ENCODE measurements at regions not wholly inside any gene's neighbourhood (a gene's known extent, or its start where the extent isn't known, plus 50 kb on each side); places are given as distances from the start of the nearest gene placed in this dataset.

- no peaks in the 10 kb centered on the region for H3K9me3 Mint-ChIP-seq (ENCODE audit: insufficient read depth)
- DNase-seq (no peak), ATAC-seq (ENCODE audit: low read depth) (no peak)
- no peak overlapping the region for H3K27ac Mint-ChIP-seq
- Histone ChIP-seq H2AFZ (ENCODE audit: insufficient read depth, low read depth, low read length, poor library complexity, severe bottlenecking) (no peak overlapping the region), H3K4me2 (replicated peaks; ENCODE audit: low read depth, low read length, poor library complexity, severe bottlenecking) (no peak overlapping the region), H3K9me3 (ENCODE audit: control extremely low read depth in 1 of 3, control insufficient read depth in 2 of 3, insufficient read depth in 1 of 3, low read length in 2 of 3) (no peaks in the 10 kb centered on the region), H3K79me2 (ENCODE audit: control insufficient read depth, insufficient read depth, low read length) (no peaks in the 10 kb centered on the region), H3K27me3 (replicated peaks in 1 of 4; ENCODE audit: control extremely low read depth in 1 of 4, control insufficient read depth in 3 of 4, insufficient read depth in 4 of 4, low read length in 3 of 4) (peaks cover 0 to 11% (median 0%) of the 10 kb centered on the region in 4 experiments), H3K36me3 (replicated peaks in 1 of 2; ENCODE audit: control extremely low read depth in 1 of 2, control insufficient read depth in 1 of 2, extremely low read depth in 1 of 2, insufficient read depth in 2 of 2, low read length in 1 of 2) (no peaks in the 10 kb centered on the region), H3K27ac (ENCODE audit: low read length in 2 of 2) (no peak overlapping the region), H3K4me1 (ENCODE audit: control insufficient read depth in 2 of 2, insufficient read depth in 2 of 2, low read length in 2 of 2) (no peaks in the 10 kb centered on the region), H3K4me3 (ENCODE audit: control extremely low read depth in 1 of 5, extremely low read depth in 1 of 5, insufficient read depth in 1 of 5, low read depth in 2 of 5, low read length in 4 of 5) (no peak overlapping the region), H3K9ac (ENCODE audit: low read length) (no peak overlapping the region), H4K20me1 (ENCODE audit: control insufficient read depth, insufficient read depth, low read length, poor library complexity, severe bottlenecking) (no peaks in the 10 kb centered on the region)
- H3K27me3 Mint-ChIP-seq = peaks cover 37% of the 10 kb centered on the region
- TF ChIP-seq, protein P1, sequence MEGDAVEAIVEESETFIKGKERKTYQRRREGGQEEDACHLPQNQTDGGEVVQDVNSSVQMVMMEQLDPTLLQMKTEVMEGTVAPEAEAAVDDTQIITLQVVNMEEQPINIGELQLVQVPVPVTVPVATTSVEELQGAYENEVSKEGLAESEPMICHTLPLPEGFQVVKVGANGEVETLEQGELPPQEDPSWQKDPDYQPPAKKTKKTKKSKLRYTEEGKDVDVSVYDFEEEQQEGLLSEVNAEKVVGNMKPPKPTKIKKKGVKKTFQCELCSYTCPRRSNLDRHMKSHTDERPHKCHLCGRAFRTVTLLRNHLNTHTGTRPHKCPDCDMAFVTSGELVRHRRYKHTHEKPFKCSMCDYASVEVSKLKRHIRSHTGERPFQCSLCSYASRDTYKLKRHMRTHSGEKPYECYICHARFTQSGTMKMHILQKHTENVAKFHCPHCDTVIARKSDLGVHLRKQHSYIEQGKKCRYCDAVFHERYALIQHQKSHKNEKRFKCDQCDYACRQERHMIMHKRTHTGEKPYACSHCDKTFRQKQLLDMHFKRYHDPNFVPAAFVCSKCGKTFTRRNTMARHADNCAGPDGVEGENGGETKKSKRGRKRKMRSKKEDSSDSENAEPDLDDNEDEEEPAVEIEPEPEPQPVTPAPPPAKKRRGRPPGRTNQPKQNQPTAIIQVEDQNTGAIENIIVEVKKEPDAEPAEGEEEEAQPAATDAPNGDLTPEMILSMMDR (IDR thresholded peaks at IDR 0.05) = no peak
- no peak for TF ChIP-seq EZH2 (IDR thresholded peaks at IDR 0.05; ENCODE audit: borderline replicate concordance, insufficient read depth, low read depth, low read length, poor library complexity, severe bottlenecking)
- no peaks in the 10 kb centered on the region for H3K4me1 Mint-ChIP-seq
- WGBS (ENCODE audit: insufficient coverage) = 86% methylated on average over 7 of the region's 8 CpGs
- H3K4me3 Mint-ChIP-seq = no peak overlapping the region
- ChIA-PET POLR2A (no interaction called here), CTCF (no interaction called here)
- intact Hi-C loops (cut with micrococcal nuclease) = no loop called here
These were observed 56.3 kb upstream of the TMEM18 start for GRCh38 chr2:733495-733894.

DNA sequence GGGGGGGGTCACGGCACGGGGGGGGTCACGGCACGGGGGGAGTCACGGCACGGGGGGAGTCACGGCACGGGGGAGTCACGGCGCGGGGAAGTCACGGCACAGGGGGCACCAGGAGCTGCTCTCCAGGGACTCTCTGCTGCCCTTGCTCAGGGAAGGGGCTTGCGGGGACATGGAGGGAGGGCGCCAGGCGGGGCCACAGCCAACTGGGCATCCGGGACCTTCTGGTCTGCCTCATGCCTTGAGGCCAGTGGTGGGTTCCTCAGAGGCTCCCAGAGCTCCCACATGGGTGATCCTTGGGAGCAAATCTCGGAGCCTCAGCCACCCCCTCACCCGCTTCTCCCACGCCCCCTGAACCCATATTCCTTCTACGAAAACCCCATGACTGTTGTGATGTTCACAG is 55.8 kb upstream of the TMEM18 start:
- H3K27me3 Mint-ChIP-seq = peaks cover 39% of the 10 kb centered on the region
- ATAC-seq (ENCODE audit: low read depth) = no peak
- WGBS (ENCODE audit: insufficient coverage) = 94% methylated on average over 14 of the region's 20 CpGs

More for the DNA sequence above, 55.8 kb upstream of the TMEM18 start:
- ChIA-PET CTCF (no interaction called here), POLR2A (no interaction called here)
- intact Hi-C loops (cut with micrococcal nuclease) = no loop called here
- no peaks in the 10 kb centered on the region for H3K36me3 ChIP-seq (replicated peaks in 1 of 2; ENCODE audit: control extremely low read depth in 1 of 2, control insufficient read depth in 1 of 2, extremely low read depth in 1 of 2, insufficient read depth in 2 of 2, low read length in 1 of 2)
- no peaks in the 10 kb centered on the region for H3K9me3 Mint-ChIP-seq (ENCODE audit: insufficient read depth)
- no peak overlapping the region for H3K4me2 ChIP-seq (replicated peaks; ENCODE audit: low read depth, low read length, poor library complexity, severe bottlenecking)
- no peak for TF ChIP-seq EZH2 (IDR thresholded peaks at IDR 0.05; ENCODE audit: borderline replicate concordance, insufficient read depth, low read depth, low read length, poor library complexity, severe bottlenecking)
- TF ChIP-seq, protein P1 (IDR thresholded peaks at IDR 0.05) = no peak
- H3K9me3 ChIP-seq (ENCODE audit: control extremely low read depth in 1 of 3, control insufficient read depth in 2 of 3, insufficient read depth in 1 of 3, low read length in 2 of 3) = no peaks in the 10 kb centered on the region
- H2AFZ ChIP-seq (ENCODE audit: insufficient read depth, low read depth, low read length, poor library complexity, severe bottlenecking) = no peak overlapping the region
- no peaks in the 10 kb centered on the region for H3K79me2 ChIP-seq (ENCODE audit: control insufficient read depth, insufficient read depth, low read length)
- no peak for DNase-seq
- H3K4me3 ChIP-seq (ENCODE audit: control extremely low read depth in 1 of 5, extremely low read depth in 1 of 5, insufficient read depth in 1 of 5, low read depth in 2 of 5, low read length in 4 of 5) = no peak overlapping the region
- H3K4me1 ChIP-seq (ENCODE audit: control insufficient read depth in 2 of 2, insufficient read depth in 2 of 2, low read length in 2 of 2) = no peaks in the 10 kb centered on the region
- H3K27me3 ChIP-seq (replicated peaks in 1 of 4; ENCODE audit: control extremely low read depth in 1 of 4, control insufficient read depth in 3 of 4, insufficient read depth in 4 of 4, low read length in 3 of 4) = peaks cover 0 to 11% (median 0%) of the 10 kb centered on the region in 4 experiments
- H3K27ac ChIP-seq (ENCODE audit: low read length in 2 of 2) = no peak overlapping the region
- no peak overlapping the region for H3K4me3 Mint-ChIP-seq
- no peak overlapping the region for H3K27ac Mint-ChIP-seq
- H4K20me1 ChIP-seq (ENCODE audit: control insufficient read depth, insufficient read depth, low read length, poor library complexity, severe bottlenecking) = no peaks in the 10 kb centered on the region
- no peak overlapping the region for H3K9ac ChIP-seq (ENCODE audit: low read length)
- no peaks in the 10 kb centered on the region for H3K4me1 Mint-ChIP-seq
